GM12878 (cell line): ENCODE measurements at regions not wholly inside any gene's neighbourhood (a gene's known extent, or its start where the extent isn't known, plus 50 kb on each side); places are given as distances from the start of the nearest gene placed in this dataset.

Experiments
- ATAC-seq: fragments of 200-7000 bp; cut with Tn5 transposase; 3 replicates; pipeline ENCODE4 v1.9.1; 2020; ENCODE audit warnings: mild to moderate bottlenecking, moderate library complexity
- BruUV-seq: library from RNA; stranded (reverse); fragments of 400-500 nt; replicated peaks from 2 replicates; lab custom pipeline; 2021; lab: Mats Ljungman, UMichigan
- CTCF ChIA-PET: fragments of 300-600 bp; sonication (Branson Sonifier 250); formaldehyde crosslinking; extraction: SDS; loops from one replicate; lab custom pipeline; 2021; ENCODE audit warnings: inconsistent platforms; lab: Yijun Ruan, JAX
- POLR2A ChIA-PET: fragments of 350-600 bp; formaldehyde crosslinking; extraction: SDS; loops from one replicate; lab custom pipeline; 2021; ENCODE audit warnings: inconsistent platforms; lab: Charles Lee
- RAD21 ChIA-PET: fragments of 300-600 bp; sonication (Branson Sonifier 250); formaldehyde crosslinking; loops from one replicate; lab custom pipeline; 2023; ENCODE audit warnings: antibody characterized with exemption; ENCODE audit not compliant: unreplicated experiment; lab: Charles Lee
- SMC1A ChIA-PET: fragments of 300-600 bp; sonication (Branson Sonifier 250); formaldehyde crosslinking; loops from one replicate; lab custom pipeline; 2023; ENCODE audit not compliant: unreplicated experiment, uncharacterized antibody; lab: Charles Lee
- DNase-seq: peaks from one replicate; pipeline ENCODE4 v3.0.0-alpha.2; 2011; ENCODE audit warnings: low read depth, low spot score
- FAIRE-seq: peaks from 3 replicates; lab custom pipeline; 2011; peaks lifted over from hg19 to GRCh38; lab: Jason Lieb, UNC
- H2AFZ ChIP-seq: 2 replicates; pipeline ENCODE4 v1.6.0; 2011; ENCODE audit warnings: low read depth, low read length, control low read depth; ENCODE audit not compliant: control insufficient read depth
- H3K27ac ChIP-seq: 2 replicates; pipeline ENCODE4 v1.5.1; 2011; ENCODE audit warnings: control low read depth; ENCODE audit not compliant: control insufficient read depth, insufficient read depth
- H3K27me3 ChIP-seq, 2 experiments: replicated peaks in 1 of 2; 2 replicates each; pipeline versions ENCODE4 v1.6.0 to v1.6.1; 2011; ENCODE audit warnings: low read length in 1 of 2; ENCODE audit not compliant: control insufficient read depth in 2 of 2, insufficient read depth in 2 of 2
- H3K36me3 ChIP-seq, 2 experiments: 2 replicates each; pipeline ENCODE4 v1.5.1; 2011; ENCODE audit warnings: low read length in 1 of 2; ENCODE audit not compliant: control insufficient read depth in 2 of 2, insufficient read depth in 2 of 2
- H3K4me1 ChIP-seq: 2 replicates; pipeline ENCODE4 v1.6.1; 2011; ENCODE audit warnings: mild to moderate bottlenecking, low read length, moderate library complexity, mixed read lengths; ENCODE audit not compliant: control insufficient read depth, insufficient read depth
- H3K4me2 ChIP-seq: 2 replicates; pipeline ENCODE4 v1.6.0; 2011; ENCODE audit warnings: control low read depth; ENCODE audit not compliant: control insufficient read depth, insufficient read depth
- H3K4me3 ChIP-seq: fragments of 200-600 bp; sonication (generic); 2 replicates; pipeline ENCODE4 v1.5.1; 2016
- H3K79me2 ChIP-seq: 2 replicates; pipeline ENCODE4 v1.6.0; 2011; ENCODE audit warnings: low read length; ENCODE audit not compliant: control insufficient read depth, insufficient read depth
- H3K9ac ChIP-seq: 2 replicates; pipeline ENCODE4 v1.8.0; 2011; ENCODE audit warnings: low read length, control low read depth, mixed read lengths; ENCODE audit not compliant: control insufficient read depth, insufficient read depth
- H3K9me3 ChIP-seq: replicated peaks from 3 replicates; pipeline ENCODE4 v1.5.1; 2011; ENCODE audit warnings: mild to moderate bottlenecking, low read length; ENCODE audit not compliant: control insufficient read depth, insufficient read depth
- H4K20me1 ChIP-seq: 2 replicates; pipeline ENCODE4 v1.6.0; 2011; ENCODE audit not compliant: control insufficient read depth, insufficient read depth
- BACH1 ChIP-seq: fragments of 450-650 bp; IDR thresholded peaks from 2 replicates; pipeline ENCODE4 v1.6.1; 2017; ENCODE audit warnings: mild to moderate bottlenecking, borderline replicate concordance
- BCL11A ChIP-seq: IDR thresholded peaks from 2 replicates; pipeline ENCODE4 v1.6.1; 2011; ENCODE audit warnings: low read depth, low read length
- BMI1 ChIP-seq: fragments of 450-650 bp; IDR thresholded peaks from 2 replicates; pipeline ENCODE4 v1.6.1; 2016; ENCODE audit warnings: mild to moderate bottlenecking, moderate library complexity, borderline replicate concordance
- KAT2A ChIP-seq: conservative IDR thresholded peaks from 2 replicates; pipeline ENCODE4 v1.6.1; 2011; ENCODE audit warnings: low read depth, low read length; ENCODE audit not compliant: control insufficient read depth
- MEF2B ChIP-seq: fragments of 450-650 bp; IDR thresholded peaks from 2 replicates; pipeline ENCODE4 v1.6.1; 2018; ENCODE audit warnings: mild to moderate bottlenecking, moderate library complexity; ENCODE audit not compliant: partially characterized antibody, poor library complexity, severe bottlenecking
- NFIC ChIP-seq: IDR thresholded peaks from 2 replicates; pipeline ENCODE4 v1.6.1; 2012; ENCODE audit warnings: low read depth, mild to moderate bottlenecking, inconsistent platforms, low read length, moderate library complexity
- NFYA ChIP-seq: IDR thresholded peaks from 2 replicates; pipeline ENCODE4 v1.6.1; 2011; ENCODE audit warnings: low read depth, mild to moderate bottlenecking, low read length, improper control_type of control experiment, borderline replicate concordance
- SMAD1 ChIP-seq: fragments of 450-650 bp; IDR thresholded peaks from 2 replicates; pipeline ENCODE4 v1.6.1; 2018; ENCODE audit warnings: mild to moderate bottlenecking, low read depth; ENCODE audit not compliant: partially characterized antibody
- SUPT20H ChIP-seq: IDR thresholded peaks from 2 replicates; pipeline ENCODE4 v1.6.1; 2011; ENCODE audit warnings: low read depth, mild to moderate bottlenecking, low read length, moderate library complexity, borderline replicate concordance; ENCODE audit not compliant: control insufficient read depth
- TCF12 ChIP-seq: IDR thresholded peaks from 2 replicates; pipeline ENCODE4 v1.6.1; 2011; ENCODE audit warnings: low read depth, mild to moderate bottlenecking, low read length
- TCF7 ChIP-seq: IDR thresholded peaks from 2 replicates; pipeline ENCODE4 v1.6.1; 2014; ENCODE audit warnings: antibody characterized with exemption, borderline replicate concordance
- ZNF207 ChIP-seq: fragments of 450-650 bp; IDR thresholded peaks from 2 replicates; pipeline ENCODE4 v1.6.1; 2014; ENCODE audit warnings: antibody characterized with exemption, mild to moderate bottlenecking, borderline replicate concordance
- ZNF622 ChIP-seq: fragments of 450-650 bp; IDR thresholded peaks from 2 replicates; pipeline ENCODE4 v1.6.1; 2017; ENCODE audit warnings: mild to moderate bottlenecking, inconsistent platforms
- WGBS: methylation state at CpG from one replicate; pipeline ENCODE4 v1.1.6; 2016; ENCODE audit warnings: low lambda C conversion rate; ENCODE audit not compliant: insufficient replicate concordance, insufficient coverage; ENCODE audit errors: missing lambda C conversion rate; 5-methylcytosine and 5-hydroxymethylcytosine counted together
- in situ Hi-C: fragments of 300-500 bp; cut with MboI; formaldehyde crosslinking; loops from 9 replicates; pipeline ENCODE4 v1.14.3; 2018; ENCODE audit warnings: mixed read lengths
- intact Hi-C: fragments of 100-400 bp; cut with micrococcal nuclease; formaldehyde crosslinking; loops from one replicate; pipeline ENCODE4 v1.14.2; 2022; ENCODE audit not compliant: unreplicated experiment
- TF ChIP-seq, protein P1 (sequence below): fragments of 450-650 bp; IDR thresholded peaks from 2 replicates; pipeline ENCODE4 v1.6.1; 2018; ENCODE audit warnings: borderline replicate concordance, mild to moderate bottlenecking; ENCODE audit not compliant: partially characterized antibody
- TF ChIP-seq, protein P2 (sequence below): fragments of 450-650 bp; IDR thresholded peaks from 2 replicates; pipeline ENCODE4 v1.6.1; 2017; ENCODE audit warnings: mild to moderate bottlenecking, low read depth, inconsistent platforms; ENCODE audit not compliant: poor library complexity, severe bottlenecking
- TF ChIP-seq, protein P3 (sequence below): fragments of 450-650 bp; IDR thresholded peaks from 2 replicates; pipeline ENCODE4 v1.6.1; 2016; ENCODE audit warnings: mild to moderate bottlenecking, moderate library complexity, borderline replicate concordance

DNA sequence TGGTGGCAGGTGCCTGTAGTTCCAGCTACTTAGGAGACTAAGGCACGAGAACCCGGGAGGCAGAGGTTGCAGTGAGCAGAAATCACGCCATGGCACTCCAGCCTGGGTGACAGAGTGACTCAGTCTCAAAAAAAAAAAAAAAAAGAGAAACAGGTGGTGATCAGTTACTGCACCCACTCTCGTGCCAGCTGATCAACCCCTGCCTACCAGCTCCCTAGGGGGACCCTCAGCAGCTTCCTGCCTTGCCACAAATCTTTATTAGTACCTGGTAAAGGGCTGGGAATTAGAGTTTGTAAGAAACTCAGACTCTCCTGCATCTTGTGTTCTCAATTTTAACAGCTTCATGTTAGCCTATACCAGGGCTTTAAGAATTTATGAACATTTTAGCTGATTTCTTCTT lies 914.9 kb downstream of the EFNA5 start:
- ChIA-PET POLR2A (no interaction called here), CTCF (no interaction called here), RAD21 (no interaction called here), SMC1A (interaction anchor here (1.0 kb wide), 1 partner anchor 10 kb away, joined by 3 read pairs; no protein-coding TSS in a partner anchor)
- Histone ChIP-seq H3K9ac (no peak overlapping the region), H4K20me1 (no peaks in the 10 kb centered on the region), H3K4me1 (no peaks in the 10 kb centered on the region), H3K9me3 (no peaks in the 10 kb centered on the region), H2AFZ (no peak overlapping the region), H3K36me3 (no peaks in the 10 kb centered on the region), H3K27me3 (no peaks in the 10 kb centered on the region), H3K4me3 (no peak overlapping the region), H3K4me2 (no peak overlapping the region), H3K27ac (no peak overlapping the region), H3K79me2 (no peaks in the 10 kb centered on the region)
- no TSS peak for BruUV-seq
- FAIRE-seq (no peak), ATAC-seq (no peak; the same call in 1 of the 3 replicates), DNase-seq (no peak)
- intact Hi-C loops: no loop called here
- 0% methylated on average over 4 of the region's 4 CpGs for WGBS
- in situ Hi-C loops: no loop called here
- TF ChIP-seq ZNF207 (no peak), ZNF622 (no peak), BACH1 (no peak), BMI1 (no peak), NFIC (no peak), KAT2A (no peak), NFYA (no peak), BCL11A (no peak), TCF7 (no peak), TCF12 (no peak), SMAD1 (no peak), SUPT20H (no peak), MEF2B (no peak)
- TF ChIP-seq, protein P1, sequence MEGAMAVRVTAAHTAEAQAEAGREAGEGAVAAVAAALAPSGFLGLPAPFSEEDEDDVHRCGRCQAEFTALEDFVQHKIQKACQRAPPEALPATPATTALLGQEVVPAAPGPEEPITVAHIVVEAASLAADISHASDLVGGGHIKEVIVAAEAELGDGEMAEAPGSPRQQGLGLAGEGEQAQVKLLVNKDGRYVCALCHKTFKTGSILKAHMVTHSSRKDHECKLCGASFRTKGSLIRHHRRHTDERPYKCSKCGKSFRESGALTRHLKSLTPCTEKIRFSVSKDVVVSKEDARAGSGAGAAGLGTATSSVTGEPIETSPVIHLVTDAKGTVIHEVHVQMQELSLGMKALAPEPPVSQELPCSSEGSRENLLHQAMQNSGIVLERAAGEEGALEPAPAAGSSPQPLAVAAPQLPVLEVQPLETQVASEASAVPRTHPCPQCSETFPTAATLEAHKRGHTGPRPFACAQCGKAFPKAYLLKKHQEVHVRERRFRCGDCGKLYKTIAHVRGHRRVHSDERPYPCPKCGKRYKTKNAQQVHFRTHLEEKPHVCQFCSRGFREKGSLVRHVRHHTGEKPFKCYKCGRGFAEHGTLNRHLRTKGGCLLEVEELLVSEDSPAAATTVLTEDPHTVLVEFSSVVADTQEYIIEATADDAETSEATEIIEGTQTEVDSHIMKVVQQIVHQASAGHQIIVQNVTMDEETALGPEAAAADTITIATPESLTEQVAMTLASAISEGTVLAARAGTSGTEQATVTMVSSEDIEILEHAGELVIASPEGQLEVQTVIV: no peak
- TF ChIP-seq, protein P2, sequence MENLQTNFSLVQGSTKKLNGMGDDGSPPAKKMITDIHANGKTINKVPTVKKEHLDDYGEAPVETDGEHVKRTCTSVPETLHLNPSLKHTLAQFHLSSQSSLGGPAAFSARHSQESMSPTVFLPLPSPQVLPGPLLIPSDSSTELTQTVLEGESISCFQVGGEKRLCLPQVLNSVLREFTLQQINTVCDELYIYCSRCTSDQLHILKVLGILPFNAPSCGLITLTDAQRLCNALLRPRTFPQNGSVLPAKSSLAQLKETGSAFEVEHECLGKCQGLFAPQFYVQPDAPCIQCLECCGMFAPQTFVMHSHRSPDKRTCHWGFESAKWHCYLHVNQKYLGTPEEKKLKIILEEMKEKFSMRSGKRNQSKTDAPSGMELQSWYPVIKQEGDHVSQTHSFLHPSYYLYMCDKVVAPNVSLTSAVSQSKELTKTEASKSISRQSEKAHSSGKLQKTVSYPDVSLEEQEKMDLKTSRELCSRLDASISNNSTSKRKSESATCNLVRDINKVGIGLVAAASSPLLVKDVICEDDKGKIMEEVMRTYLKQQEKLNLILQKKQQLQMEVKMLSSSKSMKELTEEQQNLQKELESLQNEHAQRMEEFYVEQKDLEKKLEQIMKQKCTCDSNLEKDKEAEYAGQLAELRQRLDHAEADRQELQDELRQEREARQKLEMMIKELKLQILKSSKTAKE: no peak
- TF ChIP-seq, protein P3, sequence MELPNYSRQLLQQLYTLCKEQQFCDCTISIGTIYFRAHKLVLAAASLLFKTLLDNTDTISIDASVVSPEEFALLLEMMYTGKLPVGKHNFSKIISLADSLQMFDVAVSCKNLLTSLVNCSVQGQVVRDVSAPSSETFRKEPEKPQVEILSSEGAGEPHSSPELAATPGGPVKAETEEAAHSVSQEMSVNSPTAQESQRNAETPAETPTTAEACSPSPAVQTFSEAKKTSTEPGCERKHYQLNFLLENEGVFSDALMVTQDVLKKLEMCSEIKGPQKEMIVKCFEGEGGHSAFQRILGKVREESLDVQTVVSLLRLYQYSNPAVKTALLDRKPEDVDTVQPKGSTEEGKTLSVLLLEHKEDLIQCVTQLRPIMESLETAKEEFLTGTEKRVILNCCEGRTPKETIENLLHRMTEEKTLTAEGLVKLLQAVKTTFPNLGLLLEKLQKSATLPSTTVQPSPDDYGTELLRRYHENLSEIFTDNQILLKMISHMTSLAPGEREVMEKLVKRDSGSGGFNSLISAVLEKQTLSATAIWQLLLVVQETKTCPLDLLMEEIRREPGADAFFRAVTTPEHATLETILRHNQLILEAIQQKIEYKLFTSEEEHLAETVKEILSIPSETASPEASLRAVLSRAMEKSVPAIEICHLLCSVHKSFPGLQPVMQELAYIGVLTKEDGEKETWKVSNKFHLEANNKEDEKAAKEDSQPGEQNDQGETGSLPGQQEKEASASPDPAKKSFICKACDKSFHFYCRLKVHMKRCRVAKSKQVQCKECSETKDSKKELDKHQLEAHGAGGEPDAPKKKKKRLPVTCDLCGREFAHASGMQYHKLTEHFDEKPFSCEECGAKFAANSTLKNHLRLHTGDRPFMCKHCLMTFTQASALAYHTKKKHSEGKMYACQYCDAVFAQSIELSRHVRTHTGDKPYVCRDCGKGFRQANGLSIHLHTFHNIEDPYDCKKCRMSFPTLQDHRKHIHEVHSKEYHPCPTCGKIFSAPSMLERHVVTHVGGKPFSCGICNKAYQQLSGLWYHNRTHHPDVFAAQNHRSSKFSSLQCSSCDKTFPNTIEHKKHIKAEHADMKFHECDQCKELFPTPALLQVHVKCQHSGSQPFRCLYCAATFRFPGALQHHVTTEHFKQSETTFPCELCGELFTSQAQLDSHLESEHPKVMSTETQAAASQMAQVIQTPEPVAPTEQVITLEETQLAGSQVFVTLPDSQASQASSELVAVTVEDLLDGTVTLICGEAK: no peak
